ENCODE measurements at regions not wholly inside any gene's neighbourhood (a gene's known extent, or its start where the extent isn't known, plus 50 kb on each side); places are given as distances from the start of the nearest gene placed in this dataset.

DNA sequence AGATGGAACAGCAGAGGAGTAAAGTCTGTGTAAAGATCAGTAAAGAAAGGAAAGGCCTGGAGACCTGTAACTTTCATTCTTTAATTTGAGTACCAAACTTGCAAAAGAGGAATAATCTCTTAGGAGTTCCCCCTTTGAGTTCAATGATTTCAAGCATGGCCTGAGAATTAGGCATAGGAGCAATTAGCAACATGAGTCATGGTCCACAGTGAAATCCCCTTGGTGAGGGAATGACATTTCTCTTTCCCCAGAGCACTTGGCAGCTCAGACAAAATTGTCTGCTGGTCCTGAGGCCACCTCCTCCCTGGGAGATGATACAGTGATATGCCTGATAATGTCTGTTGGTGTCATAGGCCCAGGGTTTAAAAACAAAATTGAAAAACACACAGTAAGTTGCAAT, 81.4 kb upstream of the CRBN start:
- ChIA-PET POLR2A (no interaction called here), CTCF (no interaction called here)
- TF ChIP-seq FOXM1 (IDR thresholded peaks at IDR 0.05; ENCODE audit: borderline replicate concordance) (no peak), FOXK2 (IDR thresholded peaks at IDR 0.05) (no peak), TARDBP (IDR thresholded peaks at IDR 0.05) (no peak), SUZ12 (IDR thresholded peaks at IDR 0.05) (no peak), LEF1 (IDR thresholded peaks at IDR 0.05; ENCODE audit: borderline replicate concordance) (no peak), L3MBTL2 (conservative IDR thresholded peaks at IDR 0.05) (no peak), NFRKB (IDR thresholded peaks at IDR 0.05) (no peak), CTBP1 (IDR thresholded peaks at IDR 0.05; ENCODE audit: borderline replicate concordance) (no peak), ELF4 (IDR thresholded peaks at IDR 0.05) (no peak), BHLHE40 (IDR thresholded peaks at IDR 0.05; ENCODE audit: borderline replicate concordance) (no peak)
- TF ChIP-seq, protein P1, sequence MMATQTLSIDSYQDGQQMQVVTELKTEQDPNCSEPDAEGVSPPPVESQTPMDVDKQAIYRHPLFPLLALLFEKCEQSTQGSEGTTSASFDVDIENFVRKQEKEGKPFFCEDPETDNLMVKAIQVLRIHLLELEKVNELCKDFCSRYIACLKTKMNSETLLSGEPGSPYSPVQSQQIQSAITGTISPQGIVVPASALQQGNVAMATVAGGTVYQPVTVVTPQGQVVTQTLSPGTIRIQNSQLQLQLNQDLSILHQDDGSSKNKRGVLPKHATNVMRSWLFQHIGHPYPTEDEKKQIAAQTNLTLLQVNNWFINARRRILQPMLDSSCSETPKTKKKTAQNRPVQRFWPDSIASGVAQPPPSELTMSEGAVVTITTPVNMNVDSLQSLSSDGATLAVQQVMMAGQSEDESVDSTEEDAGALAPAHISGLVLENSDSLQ (IDR thresholded peaks at IDR 0.05): no peak
- DNase-seq (ENCODE audit: extremely low spot score): no peak

DNA sequence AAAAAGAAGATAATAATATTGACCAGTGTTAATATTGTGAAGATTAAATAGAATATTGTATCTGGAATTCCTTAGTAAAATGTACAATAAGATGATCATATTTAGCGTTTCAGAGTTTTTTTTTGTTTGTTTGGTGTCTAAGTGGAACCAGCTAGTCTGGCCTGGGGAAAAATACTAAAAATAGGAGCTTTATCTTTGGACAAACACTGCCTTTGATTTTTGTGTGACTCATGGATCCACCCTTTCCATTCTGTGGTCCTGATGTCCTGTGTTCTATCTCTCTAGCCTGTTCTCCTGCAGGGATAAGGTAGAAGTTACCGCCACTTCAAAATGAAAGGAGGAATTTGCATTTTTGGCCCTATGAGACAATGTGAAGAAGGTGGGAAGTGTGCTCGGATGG, 79.7 kb upstream of the CRBN start:
- TF ChIP-seq SP1 (IDR thresholded peaks at IDR 0.05): no peak
- TF ChIP-seq FOXM1 (IDR thresholded peaks at IDR 0.05; ENCODE audit: borderline replicate concordance): no peak
- TF ChIP-seq FOXA1 (IDR thresholded peaks at IDR 0.05): no peak
- no peak for TF ChIP-seq ZNF384 (IDR thresholded peaks at IDR 0.05)
- no peak for TF ChIP-seq L3MBTL2 (conservative IDR thresholded peaks at IDR 0.05)
- TF ChIP-seq, protein P1 (IDR thresholded peaks at IDR 0.05): no peak
- TF ChIP-seq ARNT (IDR thresholded peaks at IDR 0.05): no peak
- no peak for TF ChIP-seq BHLHE40 (IDR thresholded peaks at IDR 0.05; ENCODE audit: borderline replicate concordance)
- TF ChIP-seq LEF1 (IDR thresholded peaks at IDR 0.05; ENCODE audit: borderline replicate concordance): no peak
- no peak for TF ChIP-seq ELF4 (IDR thresholded peaks at IDR 0.05)
- no peak for TF ChIP-seq FOXK2 (IDR thresholded peaks at IDR 0.05)
- TF ChIP-seq SUZ12 (IDR thresholded peaks at IDR 0.05): no peak
- TF ChIP-seq TARDBP (IDR thresholded peaks at IDR 0.05): no peak
- no peak for TF ChIP-seq CTBP1 (IDR thresholded peaks at IDR 0.05; ENCODE audit: borderline replicate concordance)
- no peak for TF ChIP-seq HDGF (IDR thresholded peaks at IDR 0.05; ENCODE audit: borderline replicate concordance)
- TF ChIP-seq NFRKB (IDR thresholded peaks at IDR 0.05): no peak
- ChIA-PET POLR2A (no interaction called here), CTCF (no interaction called here)
- DNase-seq (ENCODE audit: extremely low spot score): no peak

DNA sequence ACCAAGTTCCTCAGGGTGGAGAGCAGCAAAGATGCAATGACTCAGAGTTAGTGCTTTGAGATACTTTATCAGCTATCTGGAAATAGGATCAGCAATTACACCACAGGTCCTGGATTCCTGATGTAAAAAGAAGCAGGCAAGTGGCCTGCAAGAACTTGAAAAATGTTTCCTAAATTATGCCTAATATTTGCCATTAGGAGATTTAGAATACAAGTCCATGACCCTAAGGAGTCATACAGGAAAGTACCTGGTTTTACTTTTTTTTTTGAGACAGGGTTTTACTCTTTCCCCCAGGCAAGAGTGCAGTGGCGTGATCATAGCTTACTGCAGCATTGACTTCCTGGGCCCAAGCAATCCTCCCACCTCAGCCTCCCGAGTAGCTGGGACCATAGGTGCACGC, 78.8 kb upstream of the CRBN start:
- CTCF ChIA-PET: interaction anchor here (0.6 kb wide), 1 partner anchor 109 kb away, joined by 5 read pairs; no protein-coding TSS in a partner anchor
- DNase-seq (ENCODE audit: extremely low spot score): no peak
- POLR2A ChIA-PET: no interaction called here
- TF ChIP-seq ARNT (IDR thresholded peaks at IDR 0.05) (no peak), NFRKB (IDR thresholded peaks at IDR 0.05) (no peak), LEF1 (IDR thresholded peaks at IDR 0.05; ENCODE audit: borderline replicate concordance) (no peak), ELF4 (IDR thresholded peaks at IDR 0.05) (no peak), CTBP1 (IDR thresholded peaks at IDR 0.05; ENCODE audit: borderline replicate concordance) (no peak), SUZ12 (IDR thresholded peaks at IDR 0.05) (no peak), SP1 (IDR thresholded peaks at IDR 0.05) (no peak), FOXM1 (IDR thresholded peaks at IDR 0.05; ENCODE audit: borderline replicate concordance) (no peak), BHLHE40 (IDR thresholded peaks at IDR 0.05; ENCODE audit: borderline replicate concordance) (no peak), TARDBP (IDR thresholded peaks at IDR 0.05) (no peak), L3MBTL2 (conservative IDR thresholded peaks at IDR 0.05) (no peak), ZNF384 (IDR thresholded peaks at IDR 0.05) (no peak), FOXA1 (IDR thresholded peaks at IDR 0.05) (no peak)

DNA sequence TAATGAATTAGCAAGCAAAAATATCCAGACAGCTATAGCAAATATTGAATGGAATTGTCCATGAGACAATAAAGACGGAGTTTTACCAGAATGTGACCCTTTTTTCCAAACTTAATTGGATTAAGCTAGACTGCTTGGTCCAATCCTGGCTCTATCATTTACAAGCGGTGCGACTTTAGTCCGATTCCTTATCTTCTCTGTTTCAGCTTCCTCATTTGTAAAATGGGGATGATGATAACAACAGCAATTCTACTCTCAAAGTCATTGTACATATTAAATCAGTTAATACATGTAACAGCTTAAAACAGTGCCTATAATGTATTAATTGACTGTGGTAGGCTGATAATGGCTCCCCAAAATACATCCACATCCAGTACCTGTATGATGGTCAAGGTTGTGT, 62.1 kb upstream of the CRBN start:
- POLR2A ChIA-PET: no interaction called here
- CTCF ChIA-PET: no interaction called here
- TF ChIP-seq SUZ12 (IDR thresholded peaks at IDR 0.05) (no peak), ELF4 (IDR thresholded peaks at IDR 0.05) (no peak), FOXK2 (IDR thresholded peaks at IDR 0.05) (no peak), ZNF384 (IDR thresholded peaks at IDR 0.05) (no peak), ARNT (IDR thresholded peaks at IDR 0.05) (no peak), TARDBP (IDR thresholded peaks at IDR 0.05) (no peak), LEF1 (IDR thresholded peaks at IDR 0.05; ENCODE audit: borderline replicate concordance) (no peak), FOXA1 (IDR thresholded peaks at IDR 0.05) (no peak), NFRKB (IDR thresholded peaks at IDR 0.05) (no peak), SP1 (IDR thresholded peaks at IDR 0.05) (no peak), BHLHE40 (IDR thresholded peaks at IDR 0.05; ENCODE audit: borderline replicate concordance) (no peak), CTBP1 (IDR thresholded peaks at IDR 0.05; ENCODE audit: borderline replicate concordance) (no peak), FOXM1 (IDR thresholded peaks at IDR 0.05; ENCODE audit: borderline replicate concordance) (no peak), L3MBTL2 (conservative IDR thresholded peaks at IDR 0.05) (no peak), HDGF (IDR thresholded peaks at IDR 0.05; ENCODE audit: borderline replicate concordance) (no peak)
- TF ChIP-seq, protein P1 (IDR thresholded peaks at IDR 0.05): no peak
- no peak for DNase-seq (ENCODE audit: extremely low spot score)

DNA sequence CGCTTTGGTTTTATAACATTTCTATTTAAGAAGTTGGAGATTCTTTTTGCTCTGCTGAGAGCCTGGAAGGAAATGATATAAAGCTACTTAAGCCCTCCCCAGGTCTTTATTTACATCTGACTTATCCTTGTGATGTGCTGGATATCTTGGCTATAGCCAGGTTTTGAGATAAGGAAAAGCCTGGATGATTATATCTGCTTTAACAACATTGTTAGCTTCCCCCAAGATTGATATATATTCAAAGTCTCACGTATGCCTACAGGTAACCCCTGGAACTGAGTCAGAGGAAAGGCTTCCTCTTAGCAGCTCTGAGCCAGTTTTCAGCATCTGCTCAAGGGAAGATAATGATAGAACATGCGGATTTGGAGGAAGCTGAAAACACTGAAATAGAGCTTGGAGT, 61.5 kb upstream of the CRBN start:
- no peak for DNase-seq (ENCODE audit: extremely low spot score)
- POLR2A ChIA-PET: no interaction called here
- CTCF ChIA-PET: no interaction called here
- TF ChIP-seq BHLHE40 (IDR thresholded peaks at IDR 0.05; ENCODE audit: borderline replicate concordance) (no peak), FOXM1 (IDR thresholded peaks at IDR 0.05; ENCODE audit: borderline replicate concordance) (no peak), FOXA1 (IDR thresholded peaks at IDR 0.05) (no peak), CTBP1 (IDR thresholded peaks at IDR 0.05; ENCODE audit: borderline replicate concordance) (no peak), L3MBTL2 (conservative IDR thresholded peaks at IDR 0.05) (no peak), FOXK2 (IDR thresholded peaks at IDR 0.05) (no peak), SP1 (IDR thresholded peaks at IDR 0.05) (no peak), LEF1 (IDR thresholded peaks at IDR 0.05; ENCODE audit: borderline replicate concordance) (no peak), HDGF (IDR thresholded peaks at IDR 0.05; ENCODE audit: borderline replicate concordance) (no peak)

DNA sequence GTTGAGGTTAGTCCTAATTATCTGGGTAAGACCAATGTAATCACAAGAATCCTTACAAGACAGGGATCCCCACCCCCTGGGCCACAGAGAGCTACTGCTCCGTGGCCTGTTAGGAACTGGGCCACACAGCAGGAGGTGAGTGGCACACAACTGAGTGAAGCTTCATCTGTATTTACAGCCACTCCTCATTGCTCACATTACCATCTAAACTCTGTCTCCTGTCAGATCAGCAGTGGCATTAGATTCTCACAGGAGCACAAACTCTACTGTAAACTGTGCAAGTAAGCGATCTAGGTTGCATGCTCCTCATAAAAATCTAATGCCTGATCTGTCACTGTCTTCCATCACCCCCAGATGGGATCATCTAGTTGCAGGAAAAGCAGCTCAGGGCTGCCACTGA, 58.5 kb upstream of the CRBN start:
- no peak for DNase-seq (ENCODE audit: extremely low spot score)
- no peak for TF ChIP-seq ZNF384 (IDR thresholded peaks at IDR 0.05)
- no peak for TF ChIP-seq ARNT (IDR thresholded peaks at IDR 0.05)
- TF ChIP-seq FOXM1 (IDR thresholded peaks at IDR 0.05; ENCODE audit: borderline replicate concordance): no peak
- TF ChIP-seq, protein P1 (IDR thresholded peaks at IDR 0.05): no peak
- TF ChIP-seq L3MBTL2 (conservative IDR thresholded peaks at IDR 0.05): no peak
- TF ChIP-seq FOXK2 (IDR thresholded peaks at IDR 0.05): no peak
- no peak for TF ChIP-seq FOXA1 (IDR thresholded peaks at IDR 0.05)
- no peak for TF ChIP-seq HDGF (IDR thresholded peaks at IDR 0.05; ENCODE audit: borderline replicate concordance)
- TF ChIP-seq CTBP1 (IDR thresholded peaks at IDR 0.05; ENCODE audit: borderline replicate concordance): no peak
- TF ChIP-seq SP1 (IDR thresholded peaks at IDR 0.05): no peak
- no peak for TF ChIP-seq NFRKB (IDR thresholded peaks at IDR 0.05)
- no peak for TF ChIP-seq SUZ12 (IDR thresholded peaks at IDR 0.05)
- no peak for TF ChIP-seq TARDBP (IDR thresholded peaks at IDR 0.05)
- TF ChIP-seq LEF1 (IDR thresholded peaks at IDR 0.05; ENCODE audit: borderline replicate concordance): no peak
- TF ChIP-seq ELF4 (IDR thresholded peaks at IDR 0.05): no peak
- no peak for TF ChIP-seq BHLHE40 (IDR thresholded peaks at IDR 0.05; ENCODE audit: borderline replicate concordance)
- ChIA-PET CTCF (no interaction called here), POLR2A (no interaction called here)
